ENCODE measurements at regions not wholly inside any gene's neighbourhood (a gene's known extent, or its start where the extent isn't known, plus 50 kb on each side); places are given as distances from the start of the nearest gene placed in this dataset.

- Histone ChIP-seq H3K36me3 (ENCODE audit: control insufficient read depth, insufficient read depth, low read length) (no peaks in the 10 kb centered on the region), H3K4me1 (ENCODE audit: control insufficient read depth, insufficient read depth, low read length) (no peaks in the 10 kb centered on the region), H3K9me3 (ENCODE audit: control insufficient read depth, insufficient read depth, low read length) (no peaks in the 10 kb centered on the region), H3K27me3 (ENCODE audit: control insufficient read depth, insufficient read depth, low read length) (no peaks in the 10 kb centered on the region), H3K4me3 (ENCODE audit: low read length) (no peak overlapping the region), H3K27ac (ENCODE audit: low read length) (no peak overlapping the region)
- Mint-ChIP-seq H3K4me3 (no peak overlapping the region), H3K9me3 (no peaks in the 10 kb centered on the region), H3K36me3 (no peaks in the 10 kb centered on the region), H3K4me1 (no peaks in the 10 kb centered on the region), H3K27ac (no peak overlapping the region), H3K27me3 (ENCODE audit: low read depth in 2 of 2) (no peaks in the 10 kb centered on the region)
- WGBS (ENCODE audit: insufficient coverage), result 92% methylated on average over 48 of the region's 48 CpGs
- DNase-seq (no peak), ATAC-seq (no peak)
- TF ChIP-seq CTCF (IDR thresholded peaks at IDR 0.05), result no peak
- intact Hi-C loops (cut with micrococcal nuclease), result no loop called here
Measured at GRCh38 chr7:428927-429827, 90.5 kb downstream of the PDGFA start.

GRCh38 chr7:429828-430180 is 89.8 kb downstream of the PDGFA start:
- H3K4me1 Mint-ChIP-seq, result no peaks in the 10 kb centered on the region
- TF ChIP-seq CTCF (IDR thresholded peaks at IDR 0.05), result no peak
- Histone ChIP-seq H3K27me3 (ENCODE audit: control insufficient read depth, insufficient read depth, low read length) (no peaks in the 10 kb centered on the region), H3K4me3 (ENCODE audit: low read length) (no peak overlapping the region), H3K27ac (ENCODE audit: low read length) (no peak overlapping the region), H3K4me1 (ENCODE audit: control insufficient read depth, insufficient read depth, low read length) (no peaks in the 10 kb centered on the region), H3K36me3 (ENCODE audit: control insufficient read depth, insufficient read depth, low read length) (no peaks in the 10 kb centered on the region), H3K9me3 (ENCODE audit: control insufficient read depth, insufficient read depth, low read length) (no peaks in the 10 kb centered on the region)
- WGBS (ENCODE audit: insufficient coverage), result 94% methylated on average over 20 of the region's 20 CpGs
- H3K4me3 Mint-ChIP-seq, result no peak overlapping the region
- no peak for ATAC-seq
- no peaks in the 10 kb centered on the region for H3K9me3 Mint-ChIP-seq
- no peaks in the 10 kb centered on the region for H3K36me3 Mint-ChIP-seq
- H3K27me3 Mint-ChIP-seq (ENCODE audit: low read depth in 2 of 2), result no peaks in the 10 kb centered on the region
- no peak overlapping the region for H3K27ac Mint-ChIP-seq
- intact Hi-C loops (cut with micrococcal nuclease), result no loop called here
- DNase-seq, result no peak

- Mint-ChIP-seq H3K27ac (no peak overlapping the region), H3K27me3 (ENCODE audit: low read depth in 2 of 2) (no peaks in the 10 kb centered on the region), H3K4me1 (peaks cover 0 to 7% of the 10 kb centered on the region in 2 donors), H3K9me3 (no peaks in the 10 kb centered on the region), H3K4me3 (no peak overlapping the region), H3K36me3 (no peaks in the 10 kb centered on the region)
- no peaks in the 10 kb centered on the region for H3K36me3 ChIP-seq (ENCODE audit: control insufficient read depth, insufficient read depth, low read length)
- 94% methylated on average over 24 of the region's 24 CpGs for WGBS (ENCODE audit: insufficient coverage)
- no peaks in the 10 kb centered on the region for H3K9me3 ChIP-seq (ENCODE audit: control insufficient read depth, insufficient read depth, low read length)
- H3K4me1 ChIP-seq (ENCODE audit: control insufficient read depth, insufficient read depth, low read length), result peaks cover 4% of the 10 kb centered on the region
- intact Hi-C loops (cut with micrococcal nuclease), result no loop called here
- H3K27ac ChIP-seq (ENCODE audit: low read length), result no peak overlapping the region
- no peak for ATAC-seq
- no peak overlapping the region for H3K4me3 ChIP-seq (ENCODE audit: low read length)
- no peaks in the 10 kb centered on the region for H3K27me3 ChIP-seq (ENCODE audit: control insufficient read depth, insufficient read depth, low read length)
- no peak for DNase-seq
- TF ChIP-seq CTCF (IDR thresholded peaks at IDR 0.05), result no peak
Measured at GRCh38 chr7:431041-431440, 88.6 kb downstream of the PDGFA start.

- DNase-seq, result no peak
- Histone ChIP-seq H3K36me3 (ENCODE audit: control insufficient read depth, insufficient read depth, low read length) (no peaks in the 10 kb centered on the region), H3K9me3 (ENCODE audit: control insufficient read depth, insufficient read depth, low read length) (no peaks in the 10 kb centered on the region), H3K27me3 (ENCODE audit: control insufficient read depth, insufficient read depth, low read length) (no peaks in the 10 kb centered on the region), H3K27ac (ENCODE audit: low read length) (no peak overlapping the region), H3K4me3 (ENCODE audit: low read length) (no peak overlapping the region), H3K4me1 (ENCODE audit: control insufficient read depth, insufficient read depth, low read length) (peaks cover 4% of the 10 kb centered on the region)
- TF ChIP-seq CTCF (IDR thresholded peaks at IDR 0.05), result no peak
- Mint-ChIP-seq H3K36me3 (no peaks in the 10 kb centered on the region), H3K4me1 (peaks cover 0 to 7% of the 10 kb centered on the region in 2 donors), H3K27ac (no peak overlapping the region), H3K9me3 (no peaks in the 10 kb centered on the region), H3K27me3 (ENCODE audit: low read depth in 2 of 2) (no peaks in the 10 kb centered on the region), H3K4me3 (no peak overlapping the region)
- 93% methylated on average over 16 of the region's 16 CpGs for WGBS (ENCODE audit: insufficient coverage)
- intact Hi-C loops (cut with micrococcal nuclease), result no loop called here
- ATAC-seq, result no peak
Measured at GRCh38 chr7:431658-432111, 88.0 kb downstream of the PDGFA start.

All from natural killer cell (primary cell).